Ovary (tissue), 7 donors: ENCODE measurements at regions not wholly inside any gene's neighbourhood (a gene's known extent, or its start where the extent isn't known, plus 50 kb on each side); places are given as distances from the start of the nearest gene placed in this dataset.

ENCODE experiments used
- DNase-seq, 5 donors: peaks; one replicate each; pipeline ENCODE4 v3.0.0-alpha.2; 2019 to 2020
- H3K27ac ChIP-seq, 2 donors: fragments of 200-600 bp; one replicate each; pipeline versions ENCODE4 v1.5.1 to v1.8.0; 2019 to 2022
- H3K27me3 ChIP-seq: fragments of 200-600 bp; one replicate; pipeline ENCODE4 v1.8.0; 2022
- H3K36me3 ChIP-seq: fragments of 200-600 bp; sonication (generic); one replicate; pipeline ENCODE4 v1.5.1; 2019
- H3K4me1 ChIP-seq: one replicate; pipeline ENCODE4 v1.8.1; 2013; ENCODE audit warnings: mild to moderate bottlenecking, moderate library complexity; ENCODE audit not compliant: insufficient read depth
- H3K4me3 ChIP-seq: fragments of 200-600 bp; sonication (generic); one replicate; pipeline ENCODE4 v1.5.1; 2017
- H3K9me3 ChIP-seq, 2 donors: fragments of 200-600 bp in 1 of 2; sonication (generic) in 1 of 2; one replicate each; pipeline versions ENCODE4 v1.5.1 to v1.8.1; 2013 to 2019; ENCODE audit warnings: mild to moderate bottlenecking in 1 of 2, moderate library complexity in 1 of 2
- CTCF ChIP-seq, 3 donors: fragments of 450-650 bp in 2 of 3; fragments of 200-600 bp in 1 of 3; IDR thresholded peaks; one replicate each; pipeline versions ENCODE4 v1.5.1 to v1.8.0; 2016 to 2022; ENCODE audit warnings: antibody characterized with exemption in 3 of 3, mild to moderate bottlenecking in 1 of 3
- EP300 ChIP-seq: sonication (generic); formaldehyde crosslinking; IDR thresholded peaks from one replicate; pipeline ENCODE4 v1.6.1; 2017; ENCODE audit warnings: antibody characterized with exemption
- POLR2A ChIP-seq: fragments of 450-650 bp; IDR thresholded peaks from one replicate; pipeline ENCODE4 v1.6.1; 2017; ENCODE audit warnings: antibody characterized with exemption, mild to moderate bottlenecking, moderate library complexity
- WGBS, 3 donors: extraction: QIAGEN DNeasy Blood & Tissue Kit in 1 of 3; methylation state at CpG; one replicate each; pipeline versions ENCODE4 v1.1.5 to v1.1.7; 2013 to 2017; 5-methylcytosine and 5-hydroxymethylcytosine counted together
- intact Hi-C, 4 donors: fragments of 100-400 bp; cut with DNase I; formaldehyde crosslinking; loops; one replicate each; pipeline versions ENCODE4 v1.11.0 to v1.15.1; 2022 to 2023
- donor health status: DM: no; HTN: no; CAD: no; lungs with moderate emphysema.
- donor health status: DM: no; HTN: no; CAD: no.
- donor health status: Bipolar disorder and iron deficiency.
- donor health status: DM: no; HTN: no; CAD: no.
- donor health status: DM: yes; HTN: yes; CAD: no.

GRCh38 chr4:123696687-123697086, 300.1 kb downstream of the SPRY1 start:
- H3K27me3 ChIP-seq: no peaks in the 10 kb centered on the region
- no peak overlapping the region for H3K27ac ChIP-seq
- DNase-seq: no peak
- H3K36me3 ChIP-seq: no peaks in the 10 kb centered on the region
- TF ChIP-seq EP300 (no peak), CTCF (IDR thresholded peaks at IDR 0.05) (no peak), POLR2A (no peak)
- no peak overlapping the region for H3K4me3 ChIP-seq
- H3K9me3 ChIP-seq: no peaks in the 10 kb centered on the region
- WGBS, 3 donors: 39 to 60% (median 48%) methylated on average over 2 of the region's 2 CpGs
- H3K4me1 ChIP-seq: peaks cover 1% of the 10 kb centered on the region
- intact Hi-C loops: no loop called here

- Histone ChIP-seq H3K27ac (no peak overlapping the region), H3K9me3 (no peaks in the 10 kb centered on the region), H3K36me3 (no peaks in the 10 kb centered on the region), H3K27me3 (no peaks in the 10 kb centered on the region), H3K4me3 (no peak overlapping the region), H3K4me1 (peaks cover 1% of the 10 kb centered on the region)
- TF ChIP-seq POLR2A: no peak
- TF ChIP-seq CTCF (IDR thresholded peaks at IDR 0.05): no peak
- TF ChIP-seq EP300: no peak
- 80 to 81% (median 80%) methylated on average over 4 of the region's 4 CpGs for WGBS, 3 donors
- no peak for DNase-seq
- intact Hi-C loops: no loop called here
Measured at GRCh38 chr4:123698556-123698955, 302.0 kb downstream of the SPRY1 start.

- no peak for DNase-seq
- no peaks in the 10 kb centered on the region for H3K9me3 ChIP-seq
- H3K27ac ChIP-seq: no peak overlapping the region
- intact Hi-C loops: no loop called here
- WGBS, 3 donors: 22 to 25% (median 24%) methylated on average over 6 of the region's 6 CpGs
- no peaks in the 10 kb centered on the region for H3K36me3 ChIP-seq
- H3K4me1 ChIP-seq: peaks cover 1% of the 10 kb centered on the region
- TF ChIP-seq EP300 (no peak), POLR2A (no peak), CTCF (IDR thresholded peaks at IDR 0.05) (no peak)
- H3K4me3 ChIP-seq: peak overlapping the region; percentile 9
- no peaks in the 10 kb centered on the region for H3K27me3 ChIP-seq
Measured at GRCh38 chr4:123699880-123700771, 303.5 kb downstream of the SPRY1 start.

GRCh38 chr4:123701131-123701575, 304.6 kb downstream of the SPRY1 start:
- Histone ChIP-seq H3K4me1 (peaks cover 1% of the 10 kb centered on the region), H3K27ac (no peak overlapping the region), H3K4me3 (no peak overlapping the region), H3K9me3 (no peaks in the 10 kb centered on the region), H3K36me3 (no peaks in the 10 kb centered on the region), H3K27me3 (no peaks in the 10 kb centered on the region)
- WGBS, 3 donors: 64 to 75% (median 70%) methylated on average over 1 of the region's 1 CpG
- intact Hi-C loops: no loop called here
- no peak for DNase-seq
- TF ChIP-seq EP300: no peak
- TF ChIP-seq POLR2A: no peak
- TF ChIP-seq CTCF (IDR thresholded peaks at IDR 0.05): no peak
